HG03175 (cell line): ENCODE measurements at regions not wholly inside any gene's neighbourhood (a gene's known extent, or its start where the extent isn't known, plus 50 kb on each side); places are given as distances from the start of the nearest gene placed in this dataset.
"Not testable (repeated sequence)": the region's sequence is repeated elsewhere in the genome, so short reads cannot be mapped to it uniquely, and the experiment has no call there.

ENCODE experiments used
- ATAC-seq: cut with Tn5 transposase; IDR thresholded peaks from one replicate; pipeline ENCODE4 v1.9.1; 2021; ENCODE audit warnings: mild to moderate bottlenecking, moderate library complexity; ENCODE audit not compliant: unreplicated experiment

DNA sequence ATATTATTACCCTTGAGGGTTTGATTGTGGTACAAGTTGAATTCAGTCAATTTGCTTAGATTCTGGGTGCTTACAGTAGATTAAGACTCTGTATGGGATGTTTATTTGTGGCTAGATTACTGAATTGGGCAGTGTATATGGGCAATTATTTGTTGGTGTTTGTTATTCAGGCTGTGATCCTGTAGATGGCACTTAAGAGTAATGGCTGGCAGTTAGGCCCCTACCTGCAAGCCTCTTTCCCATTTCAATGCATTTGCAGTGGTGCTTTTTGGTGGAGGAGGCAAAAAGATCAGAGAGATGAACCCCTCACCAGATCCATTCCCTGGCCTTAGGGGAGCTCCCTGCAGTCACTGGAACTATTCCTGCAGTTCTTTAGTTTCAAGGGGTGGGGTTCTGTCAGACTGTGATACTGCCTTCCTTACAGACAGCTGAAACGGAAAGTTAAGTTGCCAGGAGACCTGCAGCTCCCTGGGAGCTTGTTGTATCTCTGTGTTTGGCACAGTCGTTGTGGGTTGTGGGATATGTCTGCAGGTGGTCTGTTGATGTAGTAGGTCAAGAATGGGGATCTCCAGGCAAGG lies 199.5 kb downstream of the AASDHPPT start:
- ATAC-seq: no peak

DNA sequence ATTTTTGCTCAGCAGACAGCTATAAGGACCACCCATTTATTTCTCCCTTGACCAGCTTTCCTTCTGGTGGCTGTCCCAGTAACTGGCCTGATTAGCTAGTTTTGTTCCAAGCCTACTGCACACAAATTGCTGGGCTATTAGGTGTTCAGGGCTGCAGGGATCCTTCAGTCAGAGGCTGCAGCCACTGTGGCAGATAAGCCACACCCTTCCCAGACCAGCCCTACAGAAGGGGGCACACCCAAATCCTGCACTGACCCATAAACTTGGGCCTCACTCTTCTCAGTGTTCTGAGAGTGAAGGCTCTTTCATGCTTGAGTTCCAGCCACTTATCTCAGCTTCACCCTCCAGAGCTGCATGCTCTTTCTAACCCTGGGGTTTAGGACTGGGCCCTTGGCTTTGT lies 200.0 kb downstream of the AASDHPPT start:
- ATAC-seq: no peak

DNA sequence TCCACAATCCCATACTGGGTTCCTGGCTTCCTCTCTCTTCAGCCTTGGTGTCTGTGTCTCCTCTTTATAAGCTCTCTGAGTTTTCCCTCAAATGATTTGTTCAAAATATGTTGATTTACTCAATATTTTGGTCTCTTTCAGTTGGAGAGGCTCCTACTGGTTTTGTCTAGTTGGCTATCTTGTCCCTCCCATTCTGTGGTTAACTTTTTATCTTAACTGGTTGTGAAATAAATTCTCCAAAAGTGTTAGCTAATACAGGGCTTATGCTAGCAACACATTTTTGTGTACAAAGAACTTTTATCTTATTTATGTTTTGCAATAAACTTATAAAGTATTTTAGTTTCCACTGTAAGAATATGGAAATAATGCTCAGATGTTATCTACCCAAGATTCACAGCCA lies 200.9 kb downstream of the AASDHPPT start:
- ATAC-seq: no peak

DNA sequence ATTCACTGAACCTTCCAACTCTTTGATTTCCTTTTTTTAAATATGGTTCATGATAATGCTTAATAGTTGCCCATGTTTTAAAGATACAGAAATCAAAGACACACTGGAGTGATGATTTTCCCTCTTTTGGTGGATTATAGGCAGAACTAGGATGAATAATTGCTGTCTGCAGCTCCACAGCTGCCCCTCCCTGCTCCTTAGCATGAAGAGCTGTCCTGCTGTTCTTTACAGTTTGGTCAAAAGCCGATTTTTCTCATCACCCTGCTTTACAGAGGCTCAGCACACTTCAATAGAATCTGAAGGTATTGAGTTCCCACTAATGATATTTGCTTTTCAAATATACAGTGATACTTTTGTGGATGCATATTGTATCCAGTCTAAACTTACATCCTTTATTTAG lies 202.6 kb downstream of the AASDHPPT start:
- no peak for ATAC-seq

DNA sequence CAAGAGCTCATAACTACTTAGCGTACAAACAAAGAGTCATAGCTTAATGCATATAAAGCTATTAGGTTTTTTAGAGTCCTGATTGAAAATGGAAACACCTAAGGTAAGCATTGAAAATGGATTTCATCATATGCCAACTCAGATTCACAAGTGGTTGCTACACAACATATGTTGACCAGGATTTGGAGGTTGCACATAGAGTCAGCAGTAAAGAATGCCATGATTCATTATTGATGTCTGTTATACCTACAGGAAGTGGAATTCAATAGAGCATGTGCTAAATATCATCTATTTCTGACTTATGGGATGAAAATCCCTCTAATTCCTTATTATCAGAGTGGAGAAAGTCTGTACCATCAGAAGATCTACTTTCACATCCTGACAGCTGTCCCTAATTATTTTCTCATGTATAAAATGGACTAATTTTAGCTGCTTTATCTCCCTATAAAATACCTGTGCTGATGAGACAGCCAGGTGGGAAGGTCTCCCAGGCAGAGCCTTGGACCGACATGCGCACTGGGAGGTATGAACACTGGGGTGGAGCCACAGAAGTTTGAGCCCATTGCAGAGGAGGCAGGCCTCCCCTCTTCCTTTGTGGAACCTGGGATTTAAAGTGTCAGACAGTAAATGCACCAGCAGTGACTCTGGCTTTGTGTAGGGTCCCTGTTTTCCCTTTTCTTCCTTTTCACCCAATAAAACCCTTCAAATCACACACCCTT lies 204.2 kb downstream of the AASDHPPT start:
- no peak for ATAC-seq

DNA sequence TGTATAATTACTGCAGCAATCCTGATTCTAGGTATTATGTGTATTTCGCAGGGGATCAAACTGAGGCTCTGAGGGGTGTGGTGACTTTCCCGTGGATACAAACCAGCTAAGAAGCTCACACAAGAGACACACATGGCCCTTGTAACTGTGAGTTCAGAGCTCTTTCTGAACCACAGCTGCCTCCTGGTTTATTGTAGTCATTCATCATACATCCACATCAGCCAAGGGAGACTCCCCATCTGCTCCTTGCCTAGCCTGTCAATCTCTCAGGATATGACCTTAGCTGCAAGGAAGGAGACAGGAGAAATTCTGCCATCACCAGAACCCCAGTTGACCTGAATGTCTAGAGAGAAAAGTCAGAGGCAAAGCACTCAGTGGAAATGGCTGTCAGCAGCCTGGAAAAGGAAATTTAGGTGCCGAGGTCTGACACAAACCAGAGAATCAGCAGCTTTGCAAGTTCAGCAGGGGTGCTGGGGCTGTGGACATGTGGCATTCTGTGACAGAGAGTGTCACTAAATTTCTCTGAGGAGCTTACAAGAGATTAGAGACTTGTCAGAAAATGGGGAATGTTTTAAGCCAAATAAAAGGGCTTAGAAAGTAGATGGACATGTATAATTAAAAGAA lies 209.5 kb downstream of the AASDHPPT start:
- ATAC-seq: no peak

DNA sequence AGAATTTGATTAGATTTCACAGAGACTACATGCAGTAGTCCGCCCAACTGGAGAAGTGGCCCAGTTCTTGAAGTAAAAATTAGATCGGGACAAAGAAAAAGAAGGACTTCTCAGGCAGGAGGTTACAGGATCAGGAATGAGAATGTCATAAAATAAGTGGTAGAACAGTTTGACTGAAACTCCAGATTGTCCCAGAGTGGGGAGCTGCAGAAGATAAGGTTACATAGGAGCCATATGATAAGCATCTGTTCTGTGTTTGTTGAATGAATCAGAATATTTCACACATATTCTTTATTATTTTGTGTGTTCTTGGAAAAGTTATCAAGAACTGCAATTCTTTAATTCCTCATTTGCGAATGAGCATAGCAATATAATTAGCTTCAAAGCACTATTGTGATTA lies 210.6 kb downstream of the AASDHPPT start:
- ATAC-seq: no peak

DNA sequence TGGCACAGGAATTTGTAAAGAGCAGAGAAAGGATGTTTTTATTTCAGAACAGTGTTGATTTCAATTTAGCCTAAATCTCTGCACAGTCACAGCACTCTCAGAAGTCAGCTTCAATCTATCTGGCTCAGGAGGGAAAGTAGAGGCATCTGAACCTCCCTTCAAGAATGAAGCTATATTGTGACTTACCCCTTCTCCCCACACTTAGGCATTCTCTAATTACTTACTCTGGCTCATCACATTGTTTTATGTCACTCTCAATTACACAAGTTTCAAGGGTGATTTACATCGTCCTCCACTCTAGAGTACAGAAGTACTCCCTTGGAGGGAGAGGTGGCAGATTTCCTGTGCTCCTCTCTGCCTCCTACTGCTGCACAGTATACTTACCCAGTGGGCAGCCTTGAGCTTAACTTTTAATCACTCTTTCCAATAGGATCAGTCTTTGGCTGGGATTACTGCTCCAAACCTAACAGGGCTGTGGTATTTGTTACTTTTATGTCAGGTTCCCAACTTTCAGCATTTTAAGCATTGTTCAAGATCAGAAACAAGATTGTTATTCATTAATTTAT lies 211.4 kb downstream of the AASDHPPT start:
- ATAC-seq: no peak

DNA sequence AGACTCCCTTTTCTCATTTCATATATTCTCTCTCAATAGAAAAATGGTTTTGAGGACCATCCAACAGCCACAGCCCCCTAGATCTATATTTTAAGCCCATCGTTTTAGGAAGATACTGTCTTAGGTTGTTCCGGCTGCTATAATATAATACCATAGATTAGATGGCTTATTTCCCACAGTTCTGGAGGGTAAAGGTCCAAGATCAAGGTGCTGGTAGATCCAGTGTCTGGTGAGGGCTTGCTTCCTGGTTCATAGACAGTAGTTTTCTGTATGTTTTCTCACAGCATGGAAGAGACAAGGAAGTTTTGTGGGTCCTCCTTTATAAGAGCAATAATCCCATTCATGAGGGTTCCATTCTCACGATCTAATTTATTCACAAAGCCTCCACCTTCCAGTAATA lies 215.1 kb downstream of the AASDHPPT start:
- ATAC-seq: no peak

DNA sequence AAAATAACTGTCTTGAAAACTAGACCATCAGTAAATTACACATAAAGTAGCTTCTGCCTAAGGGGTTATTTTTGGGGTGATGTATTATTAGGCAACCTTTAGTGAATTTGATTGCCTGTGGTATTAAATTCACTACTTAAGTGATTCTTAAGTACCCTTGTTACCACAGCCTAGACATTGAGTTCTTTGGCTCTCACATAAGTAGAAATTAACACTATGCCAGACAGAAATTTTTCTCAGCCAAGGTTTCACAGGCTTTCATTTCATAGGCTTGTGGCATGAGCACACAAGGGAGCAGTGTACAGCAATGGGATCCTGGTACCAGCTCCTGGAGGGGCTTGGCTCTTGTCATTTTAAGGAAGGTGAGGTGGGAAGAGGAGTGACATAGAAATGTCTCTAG lies 218.5 kb downstream of the AASDHPPT start:
- ATAC-seq: no peak

DNA sequence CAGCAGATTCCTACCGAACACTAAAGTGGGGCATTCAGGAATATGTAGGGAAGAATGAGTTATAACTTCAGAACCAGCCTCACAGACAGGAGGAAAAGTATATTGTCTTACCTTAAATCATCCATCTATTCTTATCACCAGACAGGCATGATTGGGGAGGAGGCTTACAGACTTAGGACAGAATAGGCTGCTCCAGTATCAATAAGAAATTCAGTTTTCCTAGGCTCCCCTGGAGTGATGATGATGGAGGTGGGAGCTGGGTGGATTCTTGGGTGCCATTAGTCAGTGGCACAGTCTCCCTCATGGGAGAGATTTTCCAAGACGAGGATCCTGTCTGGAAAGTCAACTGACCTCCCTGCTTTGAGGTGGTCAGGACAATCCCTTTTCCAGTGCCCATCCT lies 225.0 kb downstream of the AASDHPPT start:
- no peak for ATAC-seq

DNA sequence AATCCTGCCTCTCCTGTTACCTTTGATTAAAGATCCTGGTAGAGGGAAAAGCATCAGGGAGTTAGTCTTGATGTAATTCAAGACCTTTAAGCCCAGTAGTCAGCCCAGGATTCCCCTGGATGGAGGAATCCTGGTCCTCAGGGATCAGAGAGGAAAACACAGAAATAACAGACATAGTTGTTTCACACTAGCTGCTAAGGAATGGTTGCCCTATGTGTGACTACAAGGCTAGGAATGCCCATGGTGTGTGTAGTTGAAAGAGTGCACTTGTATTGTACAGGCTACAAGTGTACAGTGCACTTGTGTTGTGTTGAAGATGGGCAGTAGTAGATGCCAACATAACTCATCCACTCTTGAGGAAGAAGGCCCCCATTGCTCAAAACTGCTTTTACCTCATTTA lies 226.8 kb downstream of the AASDHPPT start:
- ATAC-seq: no peak

DNA sequence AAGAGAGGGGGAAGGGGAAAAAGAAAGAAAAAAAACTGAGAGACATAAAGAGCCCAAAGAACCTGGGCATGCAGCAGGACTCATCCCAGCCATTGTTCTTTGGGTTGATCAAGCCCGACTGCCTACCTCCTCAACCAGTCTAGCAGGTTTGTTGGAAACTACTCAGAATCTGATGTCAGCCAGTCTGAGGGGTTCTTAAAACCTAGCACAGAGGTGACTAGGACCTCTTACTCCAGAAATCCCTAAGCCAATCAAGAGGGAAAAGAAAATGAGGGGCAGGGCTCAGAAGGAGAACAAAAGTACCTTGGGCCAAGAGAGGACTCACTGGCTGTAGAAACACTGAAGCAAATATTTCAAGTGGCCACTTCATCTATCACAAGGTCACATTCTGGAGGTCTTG lies 228.0 kb downstream of the AASDHPPT start:
- no peak for ATAC-seq

DNA sequence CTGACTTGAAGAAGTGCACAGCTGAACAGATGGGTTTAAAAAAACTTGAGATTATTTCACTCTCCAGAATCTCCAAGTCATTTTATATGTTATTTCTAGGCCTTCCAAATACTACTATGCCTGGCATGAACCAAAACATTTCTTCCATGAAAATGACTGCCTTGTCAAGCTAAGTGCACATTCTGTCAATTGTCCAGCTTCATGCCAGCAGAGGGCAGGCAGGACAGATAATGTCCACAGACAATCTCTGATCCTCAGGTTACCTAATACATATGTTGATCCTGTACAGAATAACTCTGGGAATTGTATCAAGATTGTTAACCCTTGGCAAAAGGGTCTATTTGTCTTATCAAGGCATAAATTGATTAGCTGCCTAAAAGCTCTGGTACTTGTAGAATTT lies 229.5 kb downstream of the AASDHPPT start:
- ATAC-seq: no peak

DNA sequence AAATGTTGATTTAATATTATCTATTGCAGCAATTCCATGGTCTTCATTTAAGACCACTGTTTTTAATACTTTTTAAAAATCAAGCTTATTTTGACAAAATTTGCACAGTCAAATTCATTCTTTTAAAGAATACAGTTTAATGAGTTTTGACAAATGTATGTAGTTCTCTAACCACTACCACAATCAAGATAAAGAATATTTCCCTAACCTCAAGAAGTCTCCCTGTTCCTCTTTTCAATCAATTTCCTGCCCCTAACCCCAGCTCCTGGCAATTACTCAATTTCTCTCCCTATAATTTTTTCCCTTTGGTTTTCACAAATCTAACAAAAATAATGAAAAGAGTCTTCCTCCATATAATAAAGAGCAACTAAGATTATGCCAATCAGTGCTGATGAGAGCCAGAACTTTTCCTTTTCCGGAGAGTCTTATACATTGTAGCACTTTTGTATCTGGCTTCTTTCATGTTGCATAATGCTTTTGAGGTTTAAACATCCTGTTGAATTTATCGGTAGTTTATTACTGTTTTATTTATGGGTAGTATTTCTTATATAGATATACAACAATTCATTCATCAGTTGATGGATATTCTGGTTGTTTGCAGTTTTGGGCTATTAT lies 231.7 kb downstream of the AASDHPPT start:
- ATAC-seq: no peak

DNA sequence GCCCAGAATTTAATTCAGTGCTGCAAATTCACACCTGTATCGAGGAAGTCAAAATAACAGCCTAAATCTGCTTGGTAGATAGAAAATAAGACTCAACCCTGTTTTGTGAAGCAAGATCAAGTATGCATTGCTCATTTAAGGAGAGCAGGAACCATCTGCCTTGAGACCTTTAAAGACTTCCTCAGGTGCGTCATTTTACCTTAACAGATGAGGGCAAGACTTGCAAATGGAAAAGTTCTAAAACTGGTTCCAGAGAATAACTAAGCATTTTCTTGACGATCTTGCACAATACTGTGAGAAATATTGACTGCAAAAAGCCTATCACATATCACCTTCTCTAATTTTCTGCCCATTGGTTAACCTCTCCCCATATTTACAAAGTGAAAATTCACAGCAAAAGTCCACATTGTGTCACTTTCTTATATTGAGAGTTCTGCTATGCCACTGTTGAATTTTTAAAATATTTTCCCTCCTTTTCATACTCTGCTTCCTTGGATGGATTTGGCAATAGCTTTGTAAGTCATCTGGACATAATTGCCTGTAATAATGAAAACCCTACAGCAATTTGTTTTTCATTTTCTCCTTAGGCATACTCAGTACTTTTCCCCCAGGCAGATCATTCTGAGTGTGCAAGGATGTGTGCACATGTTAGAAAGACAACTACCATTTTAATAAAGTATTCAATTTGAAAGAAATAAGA lies 234.2 kb downstream of the AASDHPPT start:
- no peak for ATAC-seq

DNA sequence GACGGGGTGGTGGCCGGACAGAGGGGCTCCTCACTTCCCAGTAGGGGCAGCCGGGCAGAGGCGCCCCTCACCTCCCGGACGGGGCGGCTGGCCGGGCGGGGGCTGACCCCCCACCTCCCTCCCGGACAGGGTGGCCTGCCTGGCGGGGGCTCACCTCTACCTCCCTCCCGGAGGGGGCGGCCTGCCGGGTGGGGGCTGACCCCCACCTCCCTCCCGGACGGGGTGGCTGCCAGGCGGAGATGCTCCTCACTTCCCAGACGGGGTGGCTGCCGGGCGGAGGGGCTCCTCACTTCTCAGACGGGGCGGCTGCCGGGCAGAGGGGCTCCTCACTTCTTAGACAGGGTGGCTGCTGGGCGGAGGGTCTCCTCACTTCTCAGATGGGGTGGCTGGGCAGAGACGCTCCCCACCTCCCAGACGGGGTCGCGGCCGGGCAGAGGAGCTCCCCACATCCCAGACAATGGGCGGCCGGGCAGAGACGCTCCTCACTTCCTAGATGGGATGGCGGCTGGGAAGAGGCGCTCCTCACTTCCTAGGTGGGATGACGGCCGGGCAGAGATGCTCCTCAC lies 239.8 kb downstream of the AASDHPPT start:
- ATAC-seq: not testable (repeated sequence)

DNA sequence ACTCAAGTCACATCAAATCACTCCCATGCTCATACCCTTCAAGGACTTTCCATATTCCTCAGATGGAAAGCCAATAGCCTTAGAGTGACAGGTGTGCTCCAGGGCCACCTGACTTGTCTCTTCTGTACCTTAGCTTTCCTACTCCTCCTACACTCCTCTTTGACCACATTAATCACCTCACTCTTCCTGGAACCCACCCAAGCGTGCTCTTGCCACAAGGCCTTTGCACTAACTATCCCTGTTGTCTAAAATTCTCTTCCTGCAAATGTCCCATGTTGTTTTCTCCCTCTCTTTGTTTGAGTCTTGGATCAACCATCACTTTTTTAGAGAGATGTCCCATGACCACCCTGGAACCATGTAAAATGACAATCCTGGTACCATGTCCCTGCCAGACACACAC lies 244.1 kb downstream of the AASDHPPT start:
- no peak for ATAC-seq

DNA sequence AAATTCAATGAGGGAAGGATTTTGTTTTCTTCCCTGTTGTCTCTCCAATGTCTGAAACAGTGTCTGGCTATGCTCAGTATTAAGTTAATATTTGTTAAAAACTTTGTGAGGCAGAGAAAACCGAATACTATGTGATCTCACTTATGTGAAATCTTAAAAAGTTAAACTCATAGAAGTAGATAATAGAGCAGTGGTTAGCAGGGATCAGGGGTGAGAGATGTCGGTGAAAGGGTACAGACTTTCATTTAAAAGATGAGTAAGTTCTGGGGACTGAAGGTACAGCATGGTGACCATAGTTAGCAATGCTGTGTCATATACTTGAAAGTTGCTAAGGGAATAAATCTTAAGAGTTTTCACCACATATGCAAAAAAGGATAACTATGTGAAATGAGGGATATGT lies 244.6 kb downstream of the AASDHPPT start:
- no peak for ATAC-seq

DNA sequence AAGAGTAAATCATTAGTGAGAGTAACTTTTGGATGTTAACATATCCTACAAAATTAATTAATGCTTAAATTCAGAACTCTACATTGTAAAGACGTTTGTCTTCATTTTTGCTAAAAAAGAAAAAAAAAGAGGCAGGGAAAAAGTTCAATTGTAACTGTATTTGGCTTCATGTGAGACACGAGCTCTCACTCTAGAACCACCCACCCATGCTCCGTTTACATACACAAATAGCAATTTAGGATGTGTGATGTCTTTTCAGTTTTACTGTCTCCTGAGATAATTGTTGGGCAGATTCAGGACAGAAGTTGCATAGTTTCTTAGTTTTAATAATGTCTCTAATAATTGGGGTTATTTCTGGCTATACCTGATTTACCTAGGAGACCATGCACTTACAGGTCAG lies 248.6 kb downstream of the AASDHPPT start:
- no peak for ATAC-seq

DNA sequence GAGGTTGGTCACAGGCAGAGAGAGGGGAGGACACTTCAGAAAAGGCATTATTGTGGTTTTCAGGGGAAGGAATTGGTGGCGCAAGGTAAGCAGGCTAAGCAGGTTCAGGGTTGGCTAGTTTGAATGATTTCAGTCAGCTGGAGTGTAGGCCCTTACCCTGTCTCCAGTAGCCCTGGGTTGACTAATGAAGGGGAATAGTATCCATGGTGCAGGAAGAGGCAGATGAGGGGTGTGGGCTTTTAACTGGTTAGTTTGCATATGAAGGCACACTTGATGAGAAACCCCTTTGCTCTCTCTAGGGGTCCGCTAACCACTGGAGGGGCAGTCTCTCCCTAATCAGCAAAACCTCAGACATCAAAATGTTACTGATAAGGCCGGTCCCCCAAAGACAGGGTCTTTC lies 249.7 kb downstream of the AASDHPPT start:
- no peak for ATAC-seq
